GM12878 (cell line): ENCODE measurements at regions not wholly inside any gene's neighbourhood (a gene's known extent, or its start where the extent isn't known, plus 50 kb on each side); places are given as distances from the start of the nearest gene placed in this dataset.

Experiments used
- ATAC-seq: fragments of 200-7000 bp; cut with Tn5 transposase; 3 replicates; pipeline ENCODE4 v1.9.1; 2020; ENCODE audit warnings: mild to moderate bottlenecking, moderate library complexity
- BruUV-seq: library from RNA; stranded (reverse); fragments of 400-500 nt; replicated peaks from 2 replicates; lab custom pipeline; 2021; lab: Mats Ljungman, UMichigan
- CTCF ChIA-PET: fragments of 300-600 bp; sonication (Branson Sonifier 250); formaldehyde crosslinking; extraction: SDS; loops from one replicate; lab custom pipeline; 2021; ENCODE audit warnings: inconsistent platforms; lab: Yijun Ruan, JAX
- POLR2A ChIA-PET: fragments of 350-600 bp; formaldehyde crosslinking; extraction: SDS; loops from one replicate; lab custom pipeline; 2021; ENCODE audit warnings: inconsistent platforms; lab: Charles Lee
- RAD21 ChIA-PET: fragments of 300-600 bp; sonication (Branson Sonifier 250); formaldehyde crosslinking; loops from one replicate; lab custom pipeline; 2023; ENCODE audit warnings: antibody characterized with exemption; ENCODE audit not compliant: unreplicated experiment; lab: Charles Lee
- SMC1A ChIA-PET: fragments of 300-600 bp; sonication (Branson Sonifier 250); formaldehyde crosslinking; loops from one replicate; lab custom pipeline; 2023; ENCODE audit not compliant: unreplicated experiment, uncharacterized antibody; lab: Charles Lee
- DNase-seq: peaks from one replicate; pipeline ENCODE4 v3.0.0-alpha.2; 2011; ENCODE audit warnings: low read depth, low spot score
- FAIRE-seq: peaks from 3 replicates; lab custom pipeline; 2011; peaks lifted over from hg19 to GRCh38; lab: Jason Lieb, UNC
- H2AFZ ChIP-seq: 2 replicates; pipeline ENCODE4 v1.6.0; 2011; ENCODE audit warnings: low read depth, low read length, control low read depth; ENCODE audit not compliant: control insufficient read depth
- H3K27ac ChIP-seq: 2 replicates; pipeline ENCODE4 v1.5.1; 2011; ENCODE audit warnings: control low read depth; ENCODE audit not compliant: control insufficient read depth, insufficient read depth
- H3K27me3 ChIP-seq, 2 experiments: replicated peaks in 1 of 2; 2 replicates each; pipeline versions ENCODE4 v1.6.0 to v1.6.1; 2011; ENCODE audit warnings: low read length in 1 of 2; ENCODE audit not compliant: control insufficient read depth in 2 of 2, insufficient read depth in 2 of 2
- H3K36me3 ChIP-seq, 2 experiments: 2 replicates each; pipeline ENCODE4 v1.5.1; 2011; ENCODE audit warnings: low read length in 1 of 2; ENCODE audit not compliant: control insufficient read depth in 2 of 2, insufficient read depth in 2 of 2
- H3K4me1 ChIP-seq: 2 replicates; pipeline ENCODE4 v1.6.1; 2011; ENCODE audit warnings: mild to moderate bottlenecking, low read length, moderate library complexity, mixed read lengths; ENCODE audit not compliant: control insufficient read depth, insufficient read depth
- H3K4me2 ChIP-seq: 2 replicates; pipeline ENCODE4 v1.6.0; 2011; ENCODE audit warnings: control low read depth; ENCODE audit not compliant: control insufficient read depth, insufficient read depth
- H3K4me3 ChIP-seq: fragments of 200-600 bp; sonication (generic); 2 replicates; pipeline ENCODE4 v1.5.1; 2016
- H3K79me2 ChIP-seq: 2 replicates; pipeline ENCODE4 v1.6.0; 2011; ENCODE audit warnings: low read length; ENCODE audit not compliant: control insufficient read depth, insufficient read depth
- H3K9ac ChIP-seq: 2 replicates; pipeline ENCODE4 v1.8.0; 2011; ENCODE audit warnings: low read length, control low read depth, mixed read lengths; ENCODE audit not compliant: control insufficient read depth, insufficient read depth
- H3K9me3 ChIP-seq: replicated peaks from 3 replicates; pipeline ENCODE4 v1.5.1; 2011; ENCODE audit warnings: mild to moderate bottlenecking, low read length; ENCODE audit not compliant: control insufficient read depth, insufficient read depth
- H4K20me1 ChIP-seq: 2 replicates; pipeline ENCODE4 v1.6.0; 2011; ENCODE audit not compliant: control insufficient read depth, insufficient read depth
- CBX5 ChIP-seq: sonication (generic); IDR thresholded peaks from 2 replicates; pipeline ENCODE4 v1.6.1; 2016; ENCODE audit warnings: low read depth, moderate library complexity, mild to moderate bottlenecking, inconsistent platforms
- FOXM1 ChIP-seq: IDR thresholded peaks from 2 replicates; pipeline ENCODE4 v1.6.1; 2012; ENCODE audit warnings: low read depth, mild to moderate bottlenecking, inconsistent platforms, low read length, moderate library complexity
- JUND ChIP-seq: IDR thresholded peaks from 2 replicates; pipeline ENCODE4 v1.6.1; 2012; ENCODE audit warnings: low read depth, mild to moderate bottlenecking, low read length, improper control_type of control experiment, moderate library complexity
- NR2C2 ChIP-seq: IDR thresholded peaks from 2 replicates; pipeline ENCODE4 v1.6.1; 2011; ENCODE audit warnings: borderline replicate concordance, low read depth; ENCODE audit not compliant: control insufficient read depth, insufficient read length
- POLR2AphosphoS5 ChIP-seq: IDR thresholded peaks from 2 replicates; pipeline ENCODE4 v1.6.1; 2011; ENCODE audit warnings: mild to moderate bottlenecking, low read length, inconsistent platforms
- RAD21 ChIP-seq: IDR thresholded peaks from 2 replicates; pipeline ENCODE4 v1.6.1; 2011; ENCODE audit warnings: mild to moderate bottlenecking, low read depth, low read length, moderate library complexity; ENCODE audit not compliant: insufficient read depth
- RB1 ChIP-seq: fragments of 450-650 bp; formaldehyde crosslinking; IDR thresholded peaks from 2 replicates; pipeline ENCODE4 v1.6.1; 2017; ENCODE audit warnings: mild to moderate bottlenecking, borderline replicate concordance
- RBBP5 ChIP-seq: fragments of 200-600 bp; sonication (generic); conservative IDR thresholded peaks from 2 replicates; pipeline ENCODE4 v1.6.1; 2016
- SPI1 ChIP-seq: IDR thresholded peaks from 2 replicates; pipeline ENCODE4 v1.6.1; 2011; ENCODE audit warnings: low read depth, mild to moderate bottlenecking, low read length, moderate library complexity, borderline replicate concordance; ENCODE audit not compliant: insufficient read depth
- SRF ChIP-seq, 2 experiments: IDR thresholded peaks; 2 replicates each; pipeline ENCODE4 v1.6.1; 2011; ENCODE audit warnings: low read depth in 2 of 2, low read length in 2 of 2, mild to moderate bottlenecking in 1 of 2, moderate library complexity in 1 of 2
- SUZ12 ChIP-seq: fragments of 200-600 bp; sonication (generic); IDR thresholded peaks from one replicate; pipeline ENCODE4 v1.6.1; 2018; ENCODE audit warnings: antibody characterized with exemption, mild to moderate bottlenecking; ENCODE audit not compliant: unreplicated experiment
- TCF12 ChIP-seq: IDR thresholded peaks from 2 replicates; pipeline ENCODE4 v1.6.1; 2011; ENCODE audit warnings: low read depth, mild to moderate bottlenecking, low read length
- YY1 ChIP-seq: IDR thresholded peaks from 2 replicates; pipeline ENCODE4 v1.6.1; 2011; ENCODE audit warnings: low read depth, mild to moderate bottlenecking, low read length
- ZBTB33 ChIP-seq: fragments of 450-650 bp; IDR thresholded peaks from 2 replicates; pipeline ENCODE4 v1.6.1; 2017; ENCODE audit warnings: mild to moderate bottlenecking
- ZSCAN29 ChIP-seq: fragments of 450-650 bp; IDR thresholded peaks from 2 replicates; pipeline ENCODE4 v1.6.1; 2017; ENCODE audit warnings: mild to moderate bottlenecking, moderate library complexity
- WGBS: methylation state at CpG from one replicate; pipeline ENCODE4 v1.1.6; 2016; ENCODE audit warnings: low lambda C conversion rate; ENCODE audit not compliant: insufficient replicate concordance, insufficient coverage; ENCODE audit errors: missing lambda C conversion rate; 5-methylcytosine and 5-hydroxymethylcytosine counted together
- in situ Hi-C: fragments of 300-500 bp; cut with MboI; formaldehyde crosslinking; loops from 9 replicates; pipeline ENCODE4 v1.14.3; 2018; ENCODE audit warnings: mixed read lengths
- intact Hi-C: fragments of 100-400 bp; cut with micrococcal nuclease; formaldehyde crosslinking; loops from one replicate; pipeline ENCODE4 v1.14.2; 2022; ENCODE audit not compliant: unreplicated experiment

- Histone ChIP-seq H3K4me2 (no peak overlapping the region), H3K27me3 (no peaks in the 10 kb centered on the region), H3K4me1 (peaks cover 2% of the 10 kb centered on the region), H3K9me3 (no peaks in the 10 kb centered on the region), H3K4me3 (no peak overlapping the region), H3K9ac (no peak overlapping the region), H2AFZ (no peak overlapping the region), H4K20me1 (no peaks in the 10 kb centered on the region), H3K79me2 (no peaks in the 10 kb centered on the region), H3K36me3 (no peaks in the 10 kb centered on the region), H3K27ac (no peak overlapping the region)
- intact Hi-C loops = loop anchor here (1.0 to 5.0 kb wide), 2 partner anchors 126 to 192 kb away; no protein-coding TSS in a partner anchor
- POLR2A ChIA-PET = interaction anchor here (0.5 to 0.6 kb wide), 2 partner anchors 95 to 125 kb away, joined by 3 to 6 read pairs; no protein-coding TSS in a partner anchor
- peak; percentile 52 for FAIRE-seq
- RAD21 ChIA-PET = interaction anchor here (0.7 to 2.6 kb wide), 4 partner anchors 115 to 1488 kb away, joined by 3 to 18 read pairs (median 10); no protein-coding TSS in a partner anchor
- SMC1A ChIA-PET = interaction anchor here (0.6 to 4.5 kb wide), 12 partner anchors 11 to 592 kb away, joined by 3 to 45 read pairs (median 6); no protein-coding TSS in a partner anchor
- 6% methylated on average over 4 of the region's 4 CpGs for WGBS
- ATAC-seq = peak; percentile 79
- in situ Hi-C loops = loop anchor here (5.0 kb wide), 1 partner anchor 127 kb away; no protein-coding TSS in a partner anchor
- no peak for DNase-seq
- no TSS peak for BruUV-seq
- CTCF ChIA-PET = interaction anchor here (0.6 to 9.1 kb wide), 12 partner anchors 8 to 657 kb away, joined by 3 to 112 read pairs (median 5); no protein-coding TSS in a partner anchor
- peak; percentile 36 to 47; a peak in 1 of 4 replicates for TF ChIP-seq SRF (IDR thresholded peaks at IDR 0.05; ENCODE audit: low read depth in 2 of 2, low read length in 2 of 2)
- TF ChIP-seq TCF12 = no peak
- 0 out of 2 replicates have a peak, but pooled peaks have one; percentile 28 for TF ChIP-seq SPI1
- TF ChIP-seq RB1 = no peak
These were observed 112.2 kb upstream of the NABP1 start for GRCh38 chr2:191565647-191566198.

GRCh38 chr2:191566344-191566743 lies 111.6 kb upstream of the NABP1 start:
- H3K27me3 ChIP-seq = no peaks in the 10 kb centered on the region
- no peak overlapping the region for H3K9ac ChIP-seq
- POLR2A ChIA-PET = interaction anchor here (0.5 kb wide), 1 partner anchor 95 kb away, joined by 3 read pairs; no protein-coding TSS in a partner anchor
- FAIRE-seq (peak; percentile 92), ATAC-seq (peak; percentile 91), DNase-seq (no peak)
- 31% methylated on average over 8 of the region's 8 CpGs for WGBS
- no TSS peak for BruUV-seq
- CTCF ChIA-PET = interaction anchor here (0.7 to 9.1 kb wide), 34 partner anchors 8 to 605 kb away, joined by 3 to 112 read pairs (median 5); no protein-coding TSS in a partner anchor
- intact Hi-C loops (loop anchor here (1.0 to 5.0 kb wide), 2 partner anchors 125 to 191 kb away; no protein-coding TSS in a partner anchor), in situ Hi-C loops (loop anchor here (5.0 kb wide), 1 partner anchor 126 kb away; no protein-coding TSS in a partner anchor)
- H3K9me3 ChIP-seq = no peaks in the 10 kb centered on the region
- H4K20me1 ChIP-seq = no peaks in the 10 kb centered on the region
- no peaks in the 10 kb centered on the region for H3K79me2 ChIP-seq
- peaks cover 8% of the 10 kb centered on the region for H3K4me1 ChIP-seq
- no peak overlapping the region for H3K27ac ChIP-seq
- H3K4me3 ChIP-seq = no peak overlapping the region
- RAD21 ChIA-PET = interaction anchor here (0.7 to 2.6 kb wide), 17 partner anchors 8 to 1487 kb away, joined by 3 to 18 read pairs (median 4); partner anchors contain the start of gene NABP1
- SMC1A ChIA-PET = interaction anchor here (0.5 to 4.5 kb wide), 28 partner anchors 11 to 1847 kb away, joined by 3 to 45 read pairs (median 4); no protein-coding TSS in a partner anchor
- H3K4me2 ChIP-seq = no peak overlapping the region
- no peak overlapping the region for H2AFZ ChIP-seq
- H3K36me3 ChIP-seq = no peaks in the 10 kb centered on the region
- TF ChIP-seq ZBTB33 (no peak), POLR2AphosphoS5 (no peak), JUND (no peak), SUZ12 (no peak), RAD21 (peak; percentile 90), FOXM1 (no peak), ZSCAN29 (no peak), CBX5 (no peak), NR2C2 (no peak), YY1 (peak; percentile 66; the same call in 1 of the 2 replicates), RBBP5 (no peak)
